ENCODE measurements at regions not wholly inside any gene's neighbourhood (a gene's known extent, or its start where the extent isn't known, plus 50 kb on each side); places are given as distances from the start of the nearest gene placed in this dataset.

DNA sequence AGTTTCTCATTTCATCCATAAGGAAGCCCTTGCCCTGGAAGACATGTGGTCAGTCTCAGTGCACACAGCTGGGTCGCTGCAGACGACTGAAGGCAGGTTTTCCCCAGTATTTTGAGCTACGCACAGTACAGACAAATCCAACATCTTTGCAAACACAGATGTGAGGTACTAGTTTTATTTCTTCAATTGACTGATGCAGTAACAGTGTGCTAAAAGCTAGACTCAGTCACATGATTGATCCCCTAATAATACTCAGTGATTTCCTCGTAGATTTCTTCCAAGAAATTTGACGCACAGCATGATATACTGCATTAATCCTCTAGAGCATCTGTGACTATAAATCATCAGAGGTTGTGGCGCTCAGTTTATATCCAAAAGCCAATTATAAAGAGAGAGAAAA, 346.1 kb downstream of the DIRAS2 start:
- no peak for TF ChIP-seq POLR2A (IDR thresholded peaks at IDR 0.05; ENCODE audit: low read length)
- TF ChIP-seq GATA1 (IDR thresholded peaks at IDR 0.05; ENCODE audit: low read depth, low read length), result no peak
